ENCODE measurements at regions not wholly inside any gene's neighbourhood (a gene's known extent, or its start where the extent isn't known, plus 50 kb on each side); places are given as distances from the start of the nearest gene placed in this dataset.

GRCh38 chr13:47230155-47230554 lies 333.3 kb upstream of the HTR2A start:
- TF ChIP-seq CTCF (IDR thresholded peaks at IDR 0.05; ENCODE audit: extremely low read depth in 1 of 2, insufficient read depth in 1 of 2, low read depth in 1 of 2, low read length in 2 of 2) = no peak
- no peak for TF ChIP-seq POLR2A (IDR thresholded peaks at IDR 0.05; ENCODE audit: low read depth, low read length)
- no peak for TF ChIP-seq FOS (IDR thresholded peaks at IDR 0.05; ENCODE audit: borderline replicate concordance, insufficient read depth, low read length)
- no peak for TF ChIP-seq EZH2 (IDR thresholded peaks at IDR 0.05; ENCODE audit: borderline replicate concordance, low read depth, low read length, severe bottlenecking)
